HG03196 (cell line): ENCODE measurements at regions not wholly inside any gene's neighbourhood (a gene's known extent, or its start where the extent isn't known, plus 50 kb on each side); places are given as distances from the start of the nearest gene placed in this dataset.
"Not testable (repeated sequence)": the region's sequence is repeated elsewhere in the genome, so short reads cannot be mapped to it uniquely, and the experiment has no call there.

Experiments
- ATAC-seq: cut with Tn5 transposase; IDR thresholded peaks from one replicate; pipeline ENCODE4 v1.9.1; 2021; ENCODE audit not compliant: unreplicated experiment

- ATAC-seq, result no peak
Measured at GRCh38 chr1:168490306-168490705, 53.5 kb downstream of the XCL2 start.

GRCh38 chr1:168488138-168488537 is 55.7 kb downstream of the XCL2 start:
- ATAC-seq, result no peak

DNA sequence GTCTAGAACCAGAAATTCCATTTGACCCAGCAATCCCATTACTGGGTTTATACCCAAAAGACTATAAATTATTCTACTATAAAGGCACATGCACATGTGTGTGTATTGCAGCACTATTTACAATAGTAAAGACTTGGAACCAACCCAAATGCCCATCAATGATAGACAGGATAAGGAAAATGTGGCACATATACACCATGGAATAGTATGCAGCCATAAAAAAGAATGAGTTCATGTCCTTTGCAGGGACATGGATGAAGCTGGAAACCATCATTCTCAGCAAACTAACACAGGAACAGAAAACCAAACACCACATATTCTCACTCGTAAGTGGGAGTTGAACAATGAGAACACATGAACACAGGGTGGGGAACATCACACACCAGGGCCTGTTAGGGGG is 57.0 kb downstream of the XCL2 start:
- not testable (repeated sequence) for ATAC-seq

- ATAC-seq, result no peak
Measured at GRCh38 chr1:168485048-168485447, 58.7 kb downstream of the XCL2 start.

GRCh38 chr1:168484083-168484482 is 59.7 kb downstream of the XCL2 start:
- no peak for ATAC-seq

GRCh38 chr1:168483539-168483938 is 60.3 kb downstream of the XCL2 start:
- no peak for ATAC-seq

DNA sequence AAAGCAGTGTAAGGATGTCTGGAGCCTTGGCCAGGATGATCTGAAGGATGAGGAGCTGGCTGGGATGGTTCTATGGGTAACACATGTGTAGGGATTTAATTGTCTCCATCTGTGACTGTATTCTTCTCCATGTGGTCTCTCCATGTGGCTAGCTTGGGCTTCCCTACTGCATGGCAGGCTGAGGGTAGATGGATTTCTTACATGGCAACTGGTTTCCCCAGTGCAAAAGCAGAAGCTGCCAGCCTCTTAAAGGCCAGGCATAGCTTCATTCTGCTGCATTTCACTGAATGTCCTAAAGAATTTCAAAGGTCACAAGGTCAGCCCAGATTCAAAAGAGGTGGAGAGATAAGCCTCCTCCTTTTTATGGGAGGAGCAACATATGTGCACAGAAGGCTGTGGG is 61.7 kb downstream of the XCL2 start:
- no peak for ATAC-seq

DNA sequence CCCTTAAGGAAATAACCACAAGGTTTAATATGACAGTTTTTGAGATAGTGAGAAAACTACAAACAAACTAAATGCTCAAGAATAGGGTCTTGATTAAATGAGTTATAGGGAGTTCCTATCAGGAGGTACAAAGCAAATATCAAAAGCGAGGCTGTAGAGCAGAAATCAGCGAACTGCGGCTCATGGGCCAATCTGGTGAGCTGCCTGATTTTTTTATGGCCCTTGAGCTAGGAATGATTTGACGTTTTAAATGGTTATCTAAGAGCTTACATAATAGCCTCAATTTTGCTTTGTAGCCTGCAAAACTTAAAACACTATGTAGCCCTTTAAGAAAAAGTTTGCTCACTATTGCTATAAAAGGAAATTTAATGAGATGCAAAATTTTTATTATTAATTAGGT is 62.2 kb downstream of the XCL2 start:
- no peak for ATAC-seq

DNA sequence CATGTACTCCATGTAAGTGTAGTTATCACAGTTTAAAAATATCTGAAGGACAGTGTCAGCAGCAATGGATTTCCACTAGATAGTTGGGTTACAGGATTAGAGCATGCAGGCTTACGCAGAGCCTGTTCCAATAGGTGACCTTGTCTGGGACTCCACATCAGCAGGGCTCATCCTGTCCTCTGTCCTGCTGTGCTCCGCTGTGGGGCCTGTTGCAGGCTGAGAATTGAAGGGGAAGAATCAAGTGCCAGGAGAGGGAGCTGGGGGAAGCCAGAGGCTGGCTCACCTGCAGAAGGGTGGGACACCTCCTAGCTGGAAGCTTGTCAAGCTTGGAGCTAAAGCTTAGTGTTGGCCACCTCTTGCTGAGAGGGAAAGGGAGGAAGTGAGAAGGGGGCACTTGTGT is 62.8 kb downstream of the XCL2 start:
- ATAC-seq, result no peak

DNA sequence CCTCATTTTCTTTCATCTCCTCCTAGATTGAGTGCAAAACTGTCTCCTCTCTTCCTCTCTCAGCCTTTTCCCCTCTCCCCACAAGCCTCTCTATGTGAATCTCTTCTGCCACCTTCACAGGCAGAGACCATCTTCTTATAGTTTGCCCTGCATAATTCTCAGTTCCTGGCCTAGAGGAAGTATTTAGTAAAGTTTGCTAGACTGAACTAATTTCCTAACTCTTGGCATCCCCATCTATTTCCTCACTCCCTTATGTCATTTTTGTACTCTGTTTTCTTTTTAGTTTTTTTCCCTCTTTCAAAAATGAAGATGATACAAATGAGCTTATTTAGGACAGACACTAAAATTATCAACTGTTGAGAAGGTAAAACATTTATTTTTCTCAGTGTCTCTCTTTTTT is 66.0 kb downstream of the XCL2 start:
- ATAC-seq, result no peak

DNA sequence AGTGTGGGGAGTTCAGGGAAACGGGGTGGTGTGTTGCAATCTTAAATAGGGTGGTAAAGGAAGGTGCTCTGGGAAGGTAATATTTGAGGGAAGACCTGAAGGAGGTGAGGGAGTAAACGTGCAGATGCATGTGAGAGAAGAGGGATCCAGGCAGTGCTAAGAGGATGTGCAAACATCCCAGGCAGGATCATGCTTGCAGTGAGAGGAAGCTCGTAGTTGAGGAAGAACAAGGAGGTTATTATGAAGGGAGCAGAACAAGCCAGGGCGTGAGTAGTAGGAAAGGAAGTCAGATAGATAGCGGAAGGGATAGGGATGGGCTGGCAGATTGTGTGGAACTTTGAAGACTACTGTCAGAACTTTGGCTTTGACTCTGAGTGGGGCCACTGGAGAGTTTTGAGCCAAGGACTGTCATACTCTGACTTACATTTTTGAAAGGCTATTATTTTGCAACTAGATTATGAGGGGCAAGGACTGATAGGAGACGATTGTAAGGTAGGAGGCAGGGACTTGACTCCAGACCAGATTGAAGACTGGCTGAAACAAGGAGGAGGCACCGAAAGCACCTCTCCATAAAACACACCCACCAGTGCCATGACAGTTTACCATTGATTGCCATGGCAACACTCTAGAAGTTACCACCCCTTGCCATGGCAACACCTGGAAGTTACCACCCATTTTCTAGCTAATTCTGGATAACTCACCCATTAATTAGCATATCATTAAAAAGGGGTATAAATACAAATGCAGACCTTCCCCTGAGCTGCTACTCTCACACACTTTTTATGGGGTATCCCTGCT is 67.0 kb downstream of the XCL2 start:
- ATAC-seq, result no peak

GRCh38 chr1:168474322-168474721 is 69.5 kb downstream of the XCL2 start:
- no peak for ATAC-seq

- ATAC-seq, result no peak
Measured at GRCh38 chr1:168473126-168473525, 70.7 kb downstream of the XCL2 start.

DNA sequence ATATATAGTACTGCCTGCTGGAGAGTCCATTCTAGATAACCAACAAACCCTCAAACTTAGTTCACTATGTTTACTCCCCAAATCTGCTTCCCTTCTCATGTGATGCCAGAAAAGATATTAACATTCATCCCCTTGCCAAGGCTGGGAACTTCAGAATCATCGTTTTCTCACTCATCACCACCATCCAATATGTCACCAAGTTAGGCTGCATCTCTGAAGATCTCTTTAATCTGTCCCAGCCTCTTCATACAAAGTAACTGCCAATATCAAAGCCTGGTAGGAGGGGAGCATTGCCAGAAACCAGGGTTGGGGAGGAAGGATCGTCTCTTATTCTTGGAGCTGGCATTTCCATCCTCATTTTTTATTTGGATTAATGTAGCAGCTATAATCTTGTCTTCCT is 71.6 kb downstream of the XCL2 start:
- ATAC-seq, result no peak

- ATAC-seq, result no peak
Measured at GRCh38 chr1:168470901-168471431, 72.8 kb downstream of the XCL2 start.

DNA sequence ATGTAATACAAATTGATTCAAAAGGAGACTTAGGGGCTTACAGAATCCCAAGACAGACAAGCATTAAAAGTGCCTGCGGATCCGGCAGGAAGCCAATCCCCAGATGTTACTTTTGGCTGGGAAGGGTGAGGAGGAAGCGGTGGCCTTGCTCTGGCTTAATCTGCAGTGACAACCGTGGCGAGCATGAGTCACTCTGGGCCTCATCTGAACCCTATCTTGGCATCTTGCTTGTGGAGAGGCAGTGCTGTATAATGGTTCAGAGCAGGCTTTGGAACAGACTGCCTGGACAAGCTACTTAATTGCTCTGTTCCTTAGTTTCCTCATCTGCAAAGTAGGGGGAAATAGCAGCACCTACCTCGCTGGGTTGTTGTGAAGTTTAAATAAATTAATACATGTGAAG is 74.1 kb downstream of the XCL2 start:
- no peak for ATAC-seq

GRCh38 chr1:168468822-168469221 is 75.0 kb downstream of the XCL2 start:
- no peak for ATAC-seq

DNA sequence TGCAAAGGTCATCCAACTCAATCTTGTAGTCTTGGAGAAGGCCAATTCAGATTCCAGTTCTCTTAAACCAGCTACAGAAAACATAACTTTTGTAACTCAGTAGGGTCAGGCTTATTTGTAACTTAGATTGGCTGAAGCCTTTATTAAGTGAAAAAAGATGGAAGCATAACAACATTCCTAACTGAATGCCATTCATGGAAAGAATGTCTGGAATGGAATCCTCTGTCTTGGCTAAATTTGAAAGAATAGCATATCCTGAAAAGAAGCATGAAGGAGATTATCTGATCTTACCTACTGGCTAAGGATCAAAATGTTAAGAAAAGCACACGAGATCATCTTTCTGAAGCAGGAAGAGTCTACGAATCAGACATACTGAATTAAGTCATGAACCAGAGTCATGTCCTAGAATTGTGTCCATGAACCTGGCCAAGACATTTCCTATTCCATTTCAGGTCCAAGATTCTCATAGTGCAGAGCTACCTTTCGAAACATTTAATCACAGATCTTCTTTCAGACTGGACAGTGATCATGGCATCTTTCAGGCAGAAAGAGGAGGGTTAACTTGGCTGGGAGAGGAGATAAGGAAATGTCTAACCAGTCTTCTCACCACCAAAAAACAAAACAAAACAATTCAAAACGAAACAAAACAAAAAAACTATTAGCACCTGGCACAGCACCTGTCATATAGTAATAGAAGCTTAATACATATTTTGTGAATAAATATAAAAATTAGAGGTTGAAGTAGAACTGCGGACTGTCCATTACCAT is 75.6 kb downstream of the XCL2 start:
- ATAC-seq, result no peak

DNA sequence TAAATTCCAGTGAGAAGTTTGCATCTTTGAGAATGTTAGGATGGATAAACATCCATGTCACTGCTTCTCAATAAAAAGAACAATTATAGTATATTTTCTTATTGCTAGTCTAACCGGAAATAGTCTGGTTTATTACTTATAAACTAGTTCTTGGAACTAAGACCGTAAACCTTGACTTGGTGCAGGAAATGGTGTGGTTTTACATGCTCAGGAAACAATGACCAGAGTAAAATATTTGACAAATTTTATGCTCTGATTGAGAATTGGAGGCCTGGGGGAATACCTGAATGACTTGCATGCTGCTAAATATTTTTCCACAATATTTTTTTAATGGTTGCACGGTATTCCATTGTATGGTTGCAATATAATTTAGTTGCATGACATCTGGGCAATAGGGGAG is 76.3 kb downstream of the XCL2 start:
- ATAC-seq, result no peak

DNA sequence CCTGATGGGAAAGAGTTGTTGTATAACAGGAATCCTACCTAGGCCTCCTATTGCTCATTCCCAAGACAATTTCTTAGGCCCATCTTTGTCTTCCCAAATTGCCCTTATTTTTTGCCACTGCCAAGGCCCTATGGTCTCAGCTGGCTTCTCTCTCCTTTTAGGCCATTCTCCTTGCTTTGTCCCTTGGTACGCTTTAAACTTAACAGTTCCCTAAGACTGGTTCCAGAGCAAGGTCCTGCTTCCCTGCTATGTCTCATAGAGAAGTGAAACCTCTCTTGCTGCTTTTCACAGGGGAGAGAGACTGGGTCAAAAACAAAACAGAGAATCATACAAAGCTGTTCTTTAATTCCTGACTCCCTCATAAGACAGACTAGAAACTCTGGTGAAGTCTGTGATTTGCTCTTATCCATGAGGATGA is 77.1 kb downstream of the XCL2 start:
- no peak for ATAC-seq

- ATAC-seq, result peak; percentile 46
Measured at GRCh38 chr1:168466092-168466713, 77.6 kb downstream of the XCL2 start.

GRCh38 chr1:168461108-168461507 is 82.7 kb downstream of the XCL2 start:
- not testable (repeated sequence) for ATAC-seq
